Mucosa of stomach (tissue), 1 donor: ENCODE measurements at regions not wholly inside any gene's neighbourhood (a gene's known extent, or its start where the extent isn't known, plus 50 kb on each side); places are given as distances from the start of the nearest gene placed in this dataset.

Experiments used
- H3K27me3 ChIP-seq: one replicate; pipeline ENCODE4 v1.7.0; 2013; ENCODE audit warnings: mild to moderate bottlenecking, low read length; ENCODE audit not compliant: control insufficient read depth, insufficient read depth
- H3K36me3 ChIP-seq: one replicate; pipeline ENCODE4 v1.7.0; 2013; ENCODE audit warnings: low read length; ENCODE audit not compliant: control insufficient read depth, insufficient read depth
- H3K4me1 ChIP-seq: one replicate; pipeline ENCODE4 v1.7.0; 2013; ENCODE audit warnings: mild to moderate bottlenecking, low read length; ENCODE audit not compliant: control insufficient read depth, insufficient read depth
- H3K4me3 ChIP-seq: one replicate; pipeline ENCODE4 v1.7.0; 2013; ENCODE audit warnings: low read length
- H3K9ac ChIP-seq: one replicate; pipeline ENCODE4 v1.7.0; 2013; ENCODE audit warnings: mild to moderate bottlenecking, low read length, moderate library complexity
- H3K9me3 ChIP-seq: one replicate; pipeline ENCODE4 v1.7.0; 2013; ENCODE audit warnings: mild to moderate bottlenecking, low read length, moderate library complexity; ENCODE audit not compliant: control insufficient read depth
- donor health status: Pancreatic carcinoma.

- Histone ChIP-seq H3K9ac (no peak overlapping the region), H3K4me1 (no peaks in the 10 kb centered on the region), H3K4me3 (no peak overlapping the region), H3K27me3 (no peaks in the 10 kb centered on the region), H3K36me3 (no peaks in the 10 kb centered on the region), H3K9me3 (no peaks in the 10 kb centered on the region)
Measured at GRCh38 chr22:48643066-48643731, 1184.5 kb downstream of the BRD1 start.

GRCh38 chr22:48642550-48642949, 1185.1 kb downstream of the BRD1 start:
- Histone ChIP-seq H3K9ac (no peak overlapping the region), H3K4me3 (no peak overlapping the region), H3K9me3 (no peaks in the 10 kb centered on the region), H3K36me3 (no peaks in the 10 kb centered on the region), H3K27me3 (no peaks in the 10 kb centered on the region), H3K4me1 (no peaks in the 10 kb centered on the region)

- Histone ChIP-seq H3K4me3 (no peak overlapping the region), H3K9ac (no peak overlapping the region), H3K27me3 (no peaks in the 10 kb centered on the region), H3K4me1 (no peaks in the 10 kb centered on the region), H3K36me3 (no peaks in the 10 kb centered on the region), H3K9me3 (no peaks in the 10 kb centered on the region)
Measured at GRCh38 chr22:48641906-48642475, 1185.7 kb downstream of the BRD1 start.

DNA sequence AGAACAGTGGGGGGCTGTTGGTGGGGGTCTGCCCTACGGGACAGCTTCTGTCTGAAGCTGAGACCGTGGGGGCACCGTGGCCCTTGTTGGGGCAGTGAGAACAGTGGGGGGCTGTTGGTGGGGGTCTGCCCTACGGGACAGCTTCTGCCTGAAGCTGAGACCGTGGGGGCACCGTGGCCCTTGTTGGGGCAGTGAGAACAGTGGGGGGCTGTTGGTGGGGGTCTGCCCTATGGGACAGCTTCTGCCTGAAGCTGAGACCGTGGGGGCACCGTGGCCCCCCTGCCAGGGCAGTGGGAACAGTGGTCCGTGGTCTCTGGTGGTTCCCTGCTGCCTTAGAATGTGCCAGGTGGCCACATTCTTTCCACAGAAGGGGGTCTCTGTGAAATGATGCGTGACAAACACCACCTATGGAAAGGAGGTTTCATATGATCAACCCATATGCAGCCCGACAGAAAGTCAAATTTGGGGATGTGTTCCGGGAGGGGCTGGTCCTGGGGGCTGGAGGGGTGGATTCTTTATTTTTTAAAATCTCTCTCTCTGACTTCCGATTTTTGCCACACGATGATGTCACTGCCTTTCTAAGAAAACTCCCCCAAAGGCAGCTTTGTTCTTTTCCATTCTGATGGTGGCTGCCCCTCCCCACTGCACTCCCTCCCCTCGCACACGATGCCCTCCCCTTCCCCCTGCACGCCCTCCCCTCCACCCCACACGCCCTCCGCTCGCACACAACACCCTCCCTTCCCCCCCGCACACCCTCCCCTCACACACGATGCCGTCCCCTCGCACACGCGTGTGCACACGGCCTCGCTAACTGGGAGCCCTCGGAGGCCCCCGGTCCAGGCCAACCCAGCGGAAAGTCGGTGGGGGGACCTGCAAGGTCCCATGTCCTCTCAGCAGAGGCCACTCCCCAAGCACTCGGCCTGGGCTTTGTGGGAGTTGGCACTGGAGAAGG, 1186.5 kb downstream of the BRD1 start:
- no peak overlapping the region for H3K4me3 ChIP-seq
- no peaks in the 10 kb centered on the region for H3K4me1 ChIP-seq
- H3K9me3 ChIP-seq: no peaks in the 10 kb centered on the region
- no peaks in the 10 kb centered on the region for H3K36me3 ChIP-seq
- H3K27me3 ChIP-seq: no peaks in the 10 kb centered on the region
- H3K9ac ChIP-seq: no peak overlapping the region

DNA sequence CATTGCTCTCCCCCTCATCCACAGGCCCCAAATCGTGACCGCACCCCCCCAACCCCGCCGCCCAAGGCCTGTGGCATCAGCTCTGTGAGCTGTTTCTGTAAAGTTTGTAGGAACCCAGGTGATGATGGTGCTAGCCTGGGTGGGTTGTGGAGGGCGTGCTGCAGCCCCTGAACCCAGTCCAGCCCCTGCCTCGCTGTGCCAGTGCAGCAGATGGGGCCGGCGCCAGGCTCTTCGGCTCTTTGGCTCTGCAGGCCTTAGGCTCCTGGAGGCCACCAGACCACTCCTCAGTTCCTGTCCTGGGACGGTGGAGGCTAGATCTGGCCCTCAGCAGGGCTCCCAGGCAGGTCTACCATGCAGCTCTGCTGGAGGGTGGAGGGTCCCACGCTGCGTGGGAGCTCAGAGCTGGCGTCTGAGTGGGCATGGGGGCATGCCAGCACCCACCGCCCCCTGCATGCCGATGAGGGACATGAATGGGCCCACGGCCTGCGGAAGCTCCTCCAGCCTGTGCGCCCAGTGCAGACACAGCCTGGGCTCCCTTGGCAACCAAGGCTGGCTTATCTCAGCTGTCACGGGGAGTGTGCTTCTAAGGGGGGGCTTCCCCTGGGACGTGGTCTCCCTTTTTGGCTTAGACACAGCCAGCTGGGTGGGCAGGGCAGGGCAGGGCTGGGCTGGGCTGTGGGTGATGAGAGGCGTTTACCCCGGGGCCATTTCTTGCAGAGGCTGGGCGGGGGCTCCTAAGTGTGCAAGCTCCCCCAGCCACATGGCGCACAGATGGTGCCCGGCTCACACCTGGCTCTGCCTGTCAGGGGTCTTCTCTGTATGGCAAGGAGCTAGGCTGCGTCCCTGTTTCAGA, 1187.6 kb downstream of the BRD1 start:
- H3K4me1 ChIP-seq: peaks cover 8% of the 10 kb centered on the region
- H3K4me3 ChIP-seq: no peak overlapping the region
- H3K9ac ChIP-seq: no peak overlapping the region
- H3K27me3 ChIP-seq: no peaks in the 10 kb centered on the region
- H3K9me3 ChIP-seq: no peaks in the 10 kb centered on the region
- H3K36me3 ChIP-seq: no peaks in the 10 kb centered on the region

DNA sequence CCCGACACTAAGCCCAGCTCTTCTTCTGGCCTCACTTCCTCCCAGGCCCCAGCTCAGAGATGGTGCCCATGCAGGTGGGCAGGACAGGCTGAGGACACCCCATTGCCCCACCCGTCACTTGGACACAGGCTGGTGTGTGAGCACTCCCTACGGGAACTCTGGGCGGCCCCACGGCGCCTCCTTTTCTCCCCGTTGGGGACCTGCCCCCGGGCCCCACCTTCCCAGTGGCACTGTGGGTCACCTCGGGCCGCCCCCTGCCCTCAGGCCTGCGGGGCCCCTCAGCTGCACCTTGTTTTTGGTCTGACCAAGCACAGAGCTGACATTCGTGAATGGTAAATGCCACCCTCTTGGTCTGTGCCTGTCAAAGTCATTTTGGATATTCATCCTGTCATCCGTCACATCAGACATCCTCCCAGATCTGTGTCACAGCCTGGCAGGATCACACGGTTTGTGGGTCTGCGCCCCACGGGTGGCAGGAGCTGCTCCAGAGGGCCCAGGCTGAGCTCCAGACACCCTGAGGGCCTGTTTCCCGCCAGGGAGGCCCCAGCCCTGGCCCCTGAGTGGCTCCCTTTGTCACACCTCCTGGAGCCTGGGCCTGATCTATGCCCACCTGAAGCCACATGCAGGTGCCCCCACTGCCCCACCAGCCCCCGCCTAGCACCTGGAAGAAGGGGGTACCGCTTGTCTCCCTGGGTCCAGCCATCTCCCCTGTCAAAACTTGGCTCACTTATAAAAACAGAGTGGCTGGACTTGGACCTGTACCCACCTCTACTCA, 1188.5 kb downstream of the BRD1 start:
- Histone ChIP-seq H3K9ac (no peak overlapping the region), H3K4me1 (peaks cover 8% of the 10 kb centered on the region)

GRCh38 chr22:48637231-48637630, 1190.4 kb downstream of the BRD1 start:
- Histone ChIP-seq H3K9me3 (no peaks in the 10 kb centered on the region), H3K27me3 (no peaks in the 10 kb centered on the region), H3K9ac (no peak overlapping the region), H3K4me3 (no peak overlapping the region), H3K36me3 (no peaks in the 10 kb centered on the region), H3K4me1 (peaks cover 8% of the 10 kb centered on the region)

More for the DNA sequence above, 1188.5 kb downstream of the BRD1 start:
- Histone ChIP-seq H3K9me3 (no peaks in the 10 kb centered on the region), H3K36me3 (no peaks in the 10 kb centered on the region), H3K27me3 (no peaks in the 10 kb centered on the region), H3K4me3 (no peak overlapping the region)

DNA sequence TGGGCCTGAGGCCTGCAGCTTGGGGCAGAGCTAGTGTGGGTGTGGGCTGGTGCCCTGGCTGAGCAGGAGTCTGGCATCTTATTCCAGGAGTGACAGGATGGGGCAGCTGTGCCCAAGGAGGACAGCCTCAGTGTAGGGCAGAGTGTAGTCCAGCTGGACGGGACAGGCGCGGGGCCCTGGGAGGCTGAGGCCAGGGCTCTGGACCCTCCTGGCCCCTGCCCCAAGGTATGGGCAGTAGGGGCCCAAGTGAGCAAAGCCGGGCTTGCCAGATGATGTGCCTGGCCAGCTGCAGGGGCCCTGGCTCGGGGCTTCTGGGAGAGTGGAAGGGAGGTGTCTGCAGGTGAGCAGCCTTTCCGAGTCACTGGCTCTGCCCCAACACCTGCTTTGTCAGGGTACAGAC, 1190.9 kb downstream of the BRD1 start:
- H3K27me3 ChIP-seq: no peaks in the 10 kb centered on the region
- no peaks in the 10 kb centered on the region for H3K9me3 ChIP-seq
- H3K9ac ChIP-seq: no peak overlapping the region
- no peaks in the 10 kb centered on the region for H3K36me3 ChIP-seq
- H3K4me3 ChIP-seq: no peak overlapping the region
- peaks cover 8% of the 10 kb centered on the region for H3K4me1 ChIP-seq

- Histone ChIP-seq H3K4me3 (no peak overlapping the region), H3K4me1 (peaks cover 8% of the 10 kb centered on the region), H3K27me3 (no peaks in the 10 kb centered on the region), H3K9me3 (no peaks in the 10 kb centered on the region), H3K9ac (no peak overlapping the region), H3K36me3 (no peaks in the 10 kb centered on the region)
Measured at GRCh38 chr22:48635816-48636215, 1191.9 kb downstream of the BRD1 start.

DNA sequence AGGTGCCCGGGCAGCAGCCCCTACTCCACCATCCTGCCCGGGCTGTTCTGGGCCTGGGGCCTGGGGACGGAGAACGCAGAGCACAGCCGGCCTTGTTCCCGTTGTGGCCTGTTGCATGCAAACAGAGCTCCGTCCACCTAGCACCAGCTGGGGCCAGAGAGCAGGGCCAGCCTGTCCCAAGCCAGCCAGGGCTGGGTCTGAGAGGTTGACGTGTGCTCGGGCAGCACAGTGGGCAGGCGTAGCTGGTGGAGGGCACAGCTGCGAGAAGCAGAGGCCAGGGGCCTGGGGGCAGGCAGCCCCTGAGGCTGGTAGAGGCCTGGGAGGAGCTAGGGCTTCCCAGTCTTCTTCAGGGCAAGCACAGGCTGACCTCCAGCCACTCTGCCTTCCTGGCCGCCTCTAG, 1192.6 kb downstream of the BRD1 start:
- no peaks in the 10 kb centered on the region for H3K27me3 ChIP-seq
- no peak overlapping the region for H3K9ac ChIP-seq
- peaks cover 8% of the 10 kb centered on the region for H3K4me1 ChIP-seq

More for the DNA sequence above, 1192.6 kb downstream of the BRD1 start:
- H3K9me3 ChIP-seq: no peaks in the 10 kb centered on the region
- no peaks in the 10 kb centered on the region for H3K36me3 ChIP-seq
- H3K4me3 ChIP-seq: no peak overlapping the region
